Esophagus muscularis mucosa (tissue), 3 donors: ENCODE measurements at regions not wholly inside any gene's neighbourhood (a gene's known extent, or its start where the extent isn't known, plus 50 kb on each side); places are given as distances from the start of the nearest gene placed in this dataset.

Experiments
- POLR2AphosphoS5 ChIP-seq, 2 donors: sonication (generic); formaldehyde crosslinking; IDR thresholded peaks; one replicate each; pipeline ENCODE4 v1.6.1; 2017; ENCODE audit warnings: antibody characterized with exemption in 2 of 2
- TF ChIP-seq, protein P1 (sequence below), 3 experiments: fragments of 200-600 bp in 2 of 3; fragments of 450-650 bp in 1 of 3; sonication (generic) in 2 of 3; IDR thresholded peaks; one replicate each; pipeline ENCODE4 v1.5.1; 2017 to 2019; ENCODE audit warnings: antibody characterized with exemption in 3 of 3, mild to moderate bottlenecking in 2 of 3, moderate library complexity in 1 of 3

DNA sequence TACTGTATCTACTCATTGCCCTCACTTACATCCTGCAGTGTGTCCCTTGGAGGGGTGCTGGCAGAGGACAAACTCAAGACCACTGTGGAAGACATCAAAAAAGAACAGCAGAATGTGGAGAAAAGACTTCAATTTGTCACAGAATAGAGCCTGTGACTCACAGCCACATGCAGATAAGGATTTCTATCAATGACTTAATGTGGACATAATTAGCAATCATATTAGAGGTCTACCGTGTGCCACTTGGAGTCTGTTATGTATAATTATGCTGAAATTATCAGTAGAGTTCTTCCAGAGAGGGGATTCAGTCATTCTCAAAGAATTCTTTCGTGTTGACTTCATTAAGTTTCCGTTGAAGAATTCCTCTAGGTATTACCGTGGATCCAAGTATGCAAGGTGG lies 473.5 kb downstream of the MIAT start:
- TF ChIP-seq POLR2AphosphoS5 (IDR thresholded peaks at IDR 0.05), result no peak
- TF ChIP-seq, protein P1, sequence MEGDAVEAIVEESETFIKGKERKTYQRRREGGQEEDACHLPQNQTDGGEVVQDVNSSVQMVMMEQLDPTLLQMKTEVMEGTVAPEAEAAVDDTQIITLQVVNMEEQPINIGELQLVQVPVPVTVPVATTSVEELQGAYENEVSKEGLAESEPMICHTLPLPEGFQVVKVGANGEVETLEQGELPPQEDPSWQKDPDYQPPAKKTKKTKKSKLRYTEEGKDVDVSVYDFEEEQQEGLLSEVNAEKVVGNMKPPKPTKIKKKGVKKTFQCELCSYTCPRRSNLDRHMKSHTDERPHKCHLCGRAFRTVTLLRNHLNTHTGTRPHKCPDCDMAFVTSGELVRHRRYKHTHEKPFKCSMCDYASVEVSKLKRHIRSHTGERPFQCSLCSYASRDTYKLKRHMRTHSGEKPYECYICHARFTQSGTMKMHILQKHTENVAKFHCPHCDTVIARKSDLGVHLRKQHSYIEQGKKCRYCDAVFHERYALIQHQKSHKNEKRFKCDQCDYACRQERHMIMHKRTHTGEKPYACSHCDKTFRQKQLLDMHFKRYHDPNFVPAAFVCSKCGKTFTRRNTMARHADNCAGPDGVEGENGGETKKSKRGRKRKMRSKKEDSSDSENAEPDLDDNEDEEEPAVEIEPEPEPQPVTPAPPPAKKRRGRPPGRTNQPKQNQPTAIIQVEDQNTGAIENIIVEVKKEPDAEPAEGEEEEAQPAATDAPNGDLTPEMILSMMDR (IDR thresholded peaks at IDR 0.05), result no peak
